ENCODE measurements at regions not wholly inside any gene's neighbourhood (a gene's known extent, or its start where the extent isn't known, plus 50 kb on each side); places are given as distances from the start of the nearest gene placed in this dataset.

- no peaks in the 10 kb centered on the region for H3K79me2 ChIP-seq (ENCODE audit: insufficient read depth, low read depth, low read length)
- H3K27ac ChIP-seq (ENCODE audit: low read depth, low read length, poor library complexity, severe bottlenecking) = no peak overlapping the region
- no peak for TF ChIP-seq CTCF (conservative IDR thresholded peaks at IDR 0.05; ENCODE audit: low read length)
- TF ChIP-seq EZH2phosphoT487 (IDR thresholded peaks at IDR 0.05; ENCODE audit: borderline replicate concordance, low read depth, low read length) = no peak
- no peak overlapping the region for H3K4me3 ChIP-seq (ENCODE audit: low read depth, low read length, poor library complexity, severe bottlenecking)
- no peaks in the 10 kb centered on the region for H4K20me1 ChIP-seq (ENCODE audit: insufficient read depth, low read length)
- DNase-seq (ENCODE audit: low spot score) = no peak
- POLR2A ChIA-PET = interaction anchor here (1.5 kb wide), 1 partner anchor 10 kb away, joined by 5 read pairs; no protein-coding TSS in a partner anchor
- CTCF ChIA-PET (ENCODE audit: unreplicated experiment) = no interaction called here
- H2AFZ ChIP-seq (ENCODE audit: low read length) = no peak overlapping the region
- no peaks in the 10 kb centered on the region for H3K9me3 ChIP-seq (ENCODE audit: low read length)
- no peaks in the 10 kb centered on the region for H3K4me1 ChIP-seq (ENCODE audit: insufficient read depth, low read length, poor library complexity, severe bottlenecking)
- intact Hi-C loops (cut with micrococcal nuclease; ENCODE audit: unreplicated experiment) = no loop called here
- no peak overlapping the region for H3K4me2 ChIP-seq (ENCODE audit: low read length)
- no TSS peak for BruUV-seq (replicated peaks)
- no peaks in the 10 kb centered on the region for H3K36me3 ChIP-seq (ENCODE audit: insufficient read depth, low read length)
- no peaks in the 10 kb centered on the region for H3K9me2 ChIP-seq (ENCODE audit: insufficient read depth, low read length)
These were observed 291.1 kb downstream of the MTX2 start for GRCh38 chr2:176560296-176560695.

DNA sequence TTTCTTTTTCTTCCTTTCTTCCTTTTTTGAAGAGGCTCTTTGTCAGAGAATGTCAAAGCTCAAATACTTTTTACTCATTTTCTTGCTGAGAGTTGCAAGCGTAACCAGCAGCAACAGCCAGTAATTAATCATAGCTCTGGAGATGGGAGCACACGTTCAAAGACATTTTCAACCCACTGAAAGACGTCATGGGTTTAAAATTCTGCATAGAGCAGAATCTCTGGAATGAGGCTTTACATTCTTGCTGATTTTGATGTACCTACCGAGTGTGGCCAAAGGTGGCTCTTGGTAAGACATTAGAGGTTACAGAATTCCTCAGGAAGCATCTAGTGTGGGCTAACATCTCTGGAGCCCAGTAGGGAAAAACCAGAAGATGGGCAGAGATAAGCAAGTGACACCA is 292.5 kb downstream of the MTX2 start:
- ChIA-PET CTCF (ENCODE audit: unreplicated experiment) (no interaction called here), POLR2A (interaction anchor here (0.5 to 1.5 kb wide), 3 partner anchors 9 to 925 kb away, joined by 3 to 6 read pairs (median 5); no protein-coding TSS in a partner anchor)
- H3K9me3 ChIP-seq (ENCODE audit: low read length) = no peaks in the 10 kb centered on the region
- no peak overlapping the region for H2AFZ ChIP-seq (ENCODE audit: low read length)
- no peaks in the 10 kb centered on the region for H3K4me1 ChIP-seq (ENCODE audit: insufficient read depth, low read length, poor library complexity, severe bottlenecking)
- H3K9me2 ChIP-seq (ENCODE audit: insufficient read depth, low read length) = no peaks in the 10 kb centered on the region
- no TSS peak for BruUV-seq (replicated peaks)
- DNase-seq (ENCODE audit: low spot score) = no peak
- no peak overlapping the region for H3K4me3 ChIP-seq (ENCODE audit: low read depth, low read length, poor library complexity, severe bottlenecking)
- intact Hi-C loops (cut with micrococcal nuclease; ENCODE audit: unreplicated experiment) = no loop called here
- no peak overlapping the region for H3K4me2 ChIP-seq (ENCODE audit: low read length)
- no peak for TF ChIP-seq CTCF (conservative IDR thresholded peaks at IDR 0.05; ENCODE audit: low read length)
- no peak for TF ChIP-seq EZH2phosphoT487 (IDR thresholded peaks at IDR 0.05; ENCODE audit: borderline replicate concordance, low read depth, low read length)
- H3K27ac ChIP-seq (ENCODE audit: low read depth, low read length, poor library complexity, severe bottlenecking) = no peak overlapping the region
- H4K20me1 ChIP-seq (ENCODE audit: insufficient read depth, low read length) = no peaks in the 10 kb centered on the region
- H3K79me2 ChIP-seq (ENCODE audit: insufficient read depth, low read depth, low read length) = no peaks in the 10 kb centered on the region
- H3K36me3 ChIP-seq (ENCODE audit: insufficient read depth, low read length) = no peaks in the 10 kb centered on the region

- TF ChIP-seq CTCF (conservative IDR thresholded peaks at IDR 0.05; ENCODE audit: low read length) = no peak
- TF ChIP-seq EZH2phosphoT487 (IDR thresholded peaks at IDR 0.05; ENCODE audit: borderline replicate concordance, low read depth, low read length) = no peak
- H3K4me2 ChIP-seq (ENCODE audit: low read length) = no peak overlapping the region
- no peaks in the 10 kb centered on the region for H3K4me1 ChIP-seq (ENCODE audit: insufficient read depth, low read length, poor library complexity, severe bottlenecking)
- no peak overlapping the region for H2AFZ ChIP-seq (ENCODE audit: low read length)
- no peaks in the 10 kb centered on the region for H4K20me1 ChIP-seq (ENCODE audit: insufficient read depth, low read length)
- H3K27ac ChIP-seq (ENCODE audit: low read depth, low read length, poor library complexity, severe bottlenecking) = no peak overlapping the region
- intact Hi-C loops (cut with micrococcal nuclease; ENCODE audit: unreplicated experiment) = no loop called here
- POLR2A ChIA-PET = interaction anchor here (0.5 kb wide), 1 partner anchor 419 kb away, joined by 8 read pairs; no protein-coding TSS in a partner anchor
- no peaks in the 10 kb centered on the region for H3K36me3 ChIP-seq (ENCODE audit: insufficient read depth, low read length)
- H3K4me3 ChIP-seq (ENCODE audit: low read depth, low read length, poor library complexity, severe bottlenecking) = no peak overlapping the region
- no peaks in the 10 kb centered on the region for H3K79me2 ChIP-seq (ENCODE audit: insufficient read depth, low read depth, low read length)
- CTCF ChIA-PET (ENCODE audit: unreplicated experiment) = no interaction called here
- BruUV-seq (replicated peaks) = no TSS peak
- H3K9me2 ChIP-seq (ENCODE audit: insufficient read depth, low read length) = no peaks in the 10 kb centered on the region
- no peaks in the 10 kb centered on the region for H3K9me3 ChIP-seq (ENCODE audit: low read length)
- no peak for DNase-seq (ENCODE audit: low spot score)
These were observed 293.3 kb downstream of the MTX2 start for GRCh38 chr2:176562359-176563078.
